Liver (tissue), 8 donors: ENCODE measurements at regions not wholly inside any gene's neighbourhood (a gene's known extent, or its start where the extent isn't known, plus 50 kb on each side); places are given as distances from the start of the nearest gene placed in this dataset.

ENCODE experiments used
- DNase-seq: peaks from one replicate; pipeline ENCODE4 v3.0.0-alpha.2; 2017; ENCODE audit warnings: low spot score
- H3K27ac ChIP-seq, 2 donors: one replicate each; pipeline ENCODE4 v1.7.0; 2013; ENCODE audit warnings: inconsistent platforms in 2 of 2, low read length in 2 of 2, control low read depth in 1 of 2, low read depth in 1 of 2, mild to moderate bottlenecking in 1 of 2
- H3K27me3 ChIP-seq, 4 donors: one replicate each; pipeline versions ENCODE4 v1.6.1 to v1.7.0; 2013; ENCODE audit warnings: low read length in 3 of 4, inconsistent platforms in 1 of 4, mild to moderate bottlenecking in 1 of 4, moderate library complexity in 1 of 4; ENCODE audit not compliant: control insufficient read depth in 4 of 4, insufficient read depth in 4 of 4
- H3K36me3 ChIP-seq, 4 donors: one replicate each; pipeline versions ENCODE4 v1.6.1 to v1.7.0; 2013; ENCODE audit warnings: low read length in 3 of 4, mild to moderate bottlenecking in 3 of 4, low read depth in 1 of 4, moderate library complexity in 1 of 4; ENCODE audit not compliant: control insufficient read depth in 4 of 4, insufficient read depth in 3 of 4
- H3K4me1 ChIP-seq, 4 donors: one replicate each; pipeline versions ENCODE4 v1.6.1 to v1.7.0; 2013; ENCODE audit warnings: low read length in 3 of 4, mild to moderate bottlenecking in 3 of 4, moderate library complexity in 1 of 4; ENCODE audit not compliant: control insufficient read depth in 4 of 4, insufficient read depth in 4 of 4
- H3K4me3 ChIP-seq, 3 donors: one replicate each; pipeline versions ENCODE4 v1.6.1 to v1.7.0; 2013; ENCODE audit warnings: low read length in 3 of 3, control low read depth in 1 of 3, low read depth in 1 of 3, mild to moderate bottlenecking in 1 of 3
- H3K9ac ChIP-seq, 2 donors: one replicate each; pipeline ENCODE4 v1.7.0; 2013; ENCODE audit warnings: low read length in 2 of 2, mild to moderate bottlenecking in 2 of 2, moderate library complexity in 2 of 2, control low read depth in 1 of 2, low read depth in 1 of 2
- H3K9me3 ChIP-seq, 4 donors: one replicate each; pipeline versions ENCODE4 v1.6.1 to v1.7.0; 2013; ENCODE audit warnings: low read length in 3 of 4; ENCODE audit not compliant: control insufficient read depth in 4 of 4
- ATF3 ChIP-seq: IDR thresholded peaks from 2 replicates; pipeline ENCODE4 v1.6.1; 2016; ENCODE audit warnings: antibody characterized with exemption
- EGR1 ChIP-seq, 2 donors: IDR thresholded peaks; 2 replicates each; pipeline ENCODE4 v1.6.1; 2016 to 2018; ENCODE audit warnings: antibody characterized with exemption in 2 of 2, low read depth in 2 of 2
- FOXA1 ChIP-seq: IDR thresholded peaks from 2 replicates; pipeline ENCODE4 v1.6.1; 2016; ENCODE audit warnings: antibody characterized with exemption
- FOXA2 ChIP-seq: IDR thresholded peaks from 2 replicates; pipeline ENCODE4 v1.6.1; 2016; ENCODE audit warnings: antibody characterized with exemption
- GABPA ChIP-seq, 2 donors: IDR thresholded peaks in 1 of 2; conservative IDR thresholded peaks in 1 of 2; 2 replicates each; pipeline ENCODE4 v1.6.1; 2016; ENCODE audit warnings: antibody characterized with exemption in 2 of 2, mild to moderate bottlenecking in 1 of 2, moderate library complexity in 1 of 2
- HNF4A ChIP-seq, 2 donors: conservative IDR thresholded peaks; 2 replicates each; pipeline ENCODE4 v1.6.1; 2016; ENCODE audit warnings: antibody characterized with exemption in 2 of 2, mild to moderate bottlenecking in 2 of 2
- HNF4G ChIP-seq: IDR thresholded peaks from 2 replicates; pipeline ENCODE4 v1.6.1; 2016; ENCODE audit warnings: antibody characterized with exemption
- JUND ChIP-seq, 2 donors: IDR thresholded peaks; 2 replicates each; pipeline ENCODE4 v1.6.1; 2016; ENCODE audit warnings: antibody characterized with exemption in 2 of 2
- NR2F2 ChIP-seq: IDR thresholded peaks from 2 replicates; pipeline ENCODE4 v1.6.1; 2016; ENCODE audit warnings: antibody characterized with exemption
- RAD21 ChIP-seq, 2 donors: IDR thresholded peaks; 2 replicates each; pipeline ENCODE4 v1.6.1; 2016; ENCODE audit warnings: antibody characterized with exemption in 2 of 2, mild to moderate bottlenecking in 2 of 2
- REST ChIP-seq: IDR thresholded peaks from 2 replicates; pipeline ENCODE4 v1.6.1; 2016; ENCODE audit warnings: antibody characterized with exemption, mild to moderate bottlenecking
- RXRA ChIP-seq, 2 donors: IDR thresholded peaks; 2 replicates each; pipeline ENCODE4 v1.6.1; 2017 to 2018; ENCODE audit warnings: antibody characterized with exemption in 2 of 2, mild to moderate bottlenecking in 1 of 2
- SP1 ChIP-seq: IDR thresholded peaks from 2 replicates; pipeline ENCODE4 v1.6.1; 2018; ENCODE audit warnings: antibody characterized with exemption, mild to moderate bottlenecking
- TAF1 ChIP-seq: conservative IDR thresholded peaks from 2 replicates; pipeline ENCODE4 v1.6.1; 2016; ENCODE audit warnings: antibody characterized with exemption, mild to moderate bottlenecking
- YY1 ChIP-seq: IDR thresholded peaks from 2 replicates; pipeline ENCODE4 v1.6.1; 2016; ENCODE audit warnings: antibody characterized with exemption, mild to moderate bottlenecking
- WGBS: extraction: QIAGEN DNeasy Blood & Tissue Kit; methylation state at CpG from one replicate; pipeline ENCODE4 v1.1.7; 2013; 5-methylcytosine and 5-hydroxymethylcytosine counted together
- TF ChIP-seq, protein P1 (sequence below): fragments of 150-350 bp; IDR thresholded peaks from 2 replicates; pipeline ENCODE4 v1.5.1; 2017; ENCODE audit warnings: improper control_type of control experiment, low read depth, low read length; ENCODE audit not compliant: missing input control
- TF ChIP-seq, protein P2 (sequence below): IDR thresholded peaks from 2 replicates; pipeline ENCODE4 v1.6.1; 2016; ENCODE audit warnings: antibody characterized with exemption
- TF ChIP-seq, protein P3 (sequence below): IDR thresholded peaks from 2 replicates; pipeline ENCODE4 v1.6.1; 2016; ENCODE audit warnings: antibody characterized with exemption
- donor health status: healthy.
- donor health status: healthy.
- donor health status: healthy.
- donor health status: healthy.
- donor health status: healthy.

- DNase-seq: no peak
- Histone ChIP-seq H3K4me3 (no peak overlapping the region), H3K9me3 (no peaks in the 10 kb centered on the region), H3K36me3 (no peaks in the 10 kb centered on the region), H3K4me1 (no peaks in the 10 kb centered on the region), H3K27me3 (no peaks in the 10 kb centered on the region), H3K27ac (no peak overlapping the region), H3K9ac (no peak overlapping the region)
- TF ChIP-seq HNF4A (conservative IDR thresholded peaks at IDR 0.05): no peak
- TF ChIP-seq NR2F2: no peak
- no peak for TF ChIP-seq JUND (IDR thresholded peaks at IDR 0.05)
- TF ChIP-seq FOXA2: no peak
- no peak for TF ChIP-seq YY1
- no peak for TF ChIP-seq HNF4G
- TF ChIP-seq, protein P1, sequence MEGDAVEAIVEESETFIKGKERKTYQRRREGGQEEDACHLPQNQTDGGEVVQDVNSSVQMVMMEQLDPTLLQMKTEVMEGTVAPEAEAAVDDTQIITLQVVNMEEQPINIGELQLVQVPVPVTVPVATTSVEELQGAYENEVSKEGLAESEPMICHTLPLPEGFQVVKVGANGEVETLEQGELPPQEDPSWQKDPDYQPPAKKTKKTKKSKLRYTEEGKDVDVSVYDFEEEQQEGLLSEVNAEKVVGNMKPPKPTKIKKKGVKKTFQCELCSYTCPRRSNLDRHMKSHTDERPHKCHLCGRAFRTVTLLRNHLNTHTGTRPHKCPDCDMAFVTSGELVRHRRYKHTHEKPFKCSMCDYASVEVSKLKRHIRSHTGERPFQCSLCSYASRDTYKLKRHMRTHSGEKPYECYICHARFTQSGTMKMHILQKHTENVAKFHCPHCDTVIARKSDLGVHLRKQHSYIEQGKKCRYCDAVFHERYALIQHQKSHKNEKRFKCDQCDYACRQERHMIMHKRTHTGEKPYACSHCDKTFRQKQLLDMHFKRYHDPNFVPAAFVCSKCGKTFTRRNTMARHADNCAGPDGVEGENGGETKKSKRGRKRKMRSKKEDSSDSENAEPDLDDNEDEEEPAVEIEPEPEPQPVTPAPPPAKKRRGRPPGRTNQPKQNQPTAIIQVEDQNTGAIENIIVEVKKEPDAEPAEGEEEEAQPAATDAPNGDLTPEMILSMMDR: no peak
- TF ChIP-seq ATF3: no peak
- TF ChIP-seq, protein P2, sequence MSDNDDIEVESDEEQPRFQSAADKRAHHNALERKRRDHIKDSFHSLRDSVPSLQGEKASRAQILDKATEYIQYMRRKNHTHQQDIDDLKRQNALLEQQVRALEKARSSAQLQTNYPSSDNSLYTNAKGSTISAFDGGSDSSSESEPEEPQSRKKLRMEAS: no peak
- TF ChIP-seq TAF1: no peak
- TF ChIP-seq FOXA1: no peak
- TF ChIP-seq SP1: no peak
- TF ChIP-seq EGR1 (IDR thresholded peaks at IDR 0.05; ENCODE audit: low read depth in 2 of 2): no peak
- no peak for TF ChIP-seq RXRA (IDR thresholded peaks at IDR 0.05)
- TF ChIP-seq GABPA (IDR thresholded peaks at IDR 0.05 in 1 of 2, conservative IDR thresholded peaks at IDR 0.05 in 1 of 2): no peak
- 38% methylated on average over 3 of the region's 3 CpGs for WGBS
These were observed 150.1 kb upstream of the LRIG3 start for GRCh38 chr12:59070322-59070933.

- no peaks in the 10 kb centered on the region for H3K4me1 ChIP-seq
- H3K27me3 ChIP-seq: no peaks in the 10 kb centered on the region
- WGBS: 81% methylated on average over 1 of the region's 1 CpG
- H3K4me3 ChIP-seq: no peak overlapping the region
- H3K9ac ChIP-seq: no peak overlapping the region
- no peaks in the 10 kb centered on the region for H3K9me3 ChIP-seq
- no peak for TF ChIP-seq RAD21 (IDR thresholded peaks at IDR 0.05)
- H3K36me3 ChIP-seq: no peaks in the 10 kb centered on the region
- no peak for DNase-seq
- no peak overlapping the region for H3K27ac ChIP-seq
These were observed 149.2 kb upstream of the LRIG3 start for GRCh38 chr12:59069516-59069915.

DNA sequence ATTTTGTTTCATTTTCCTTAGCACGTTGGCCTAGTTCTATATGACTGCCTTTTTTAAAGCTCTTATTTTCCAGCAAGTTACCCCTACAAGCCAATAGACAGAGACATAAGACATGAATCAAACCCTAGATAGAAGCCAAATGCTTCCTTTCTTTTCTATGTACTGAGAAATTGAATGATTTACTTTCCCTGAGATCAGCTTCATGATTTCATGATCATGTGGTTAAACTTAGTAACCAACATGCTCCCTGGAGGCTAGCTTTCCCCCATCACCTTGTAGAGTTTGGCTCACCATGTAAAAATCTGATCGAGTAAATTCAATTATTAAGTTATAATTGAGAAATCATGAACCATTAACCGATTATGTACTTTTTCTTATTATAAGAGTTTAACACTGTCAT, 148.1 kb upstream of the LRIG3 start:
- H3K27me3 ChIP-seq: no peaks in the 10 kb centered on the region
- H3K4me3 ChIP-seq: no peak overlapping the region
- H3K27ac ChIP-seq: no peak overlapping the region
- DNase-seq: no peak
- H3K4me1 ChIP-seq: no peaks in the 10 kb centered on the region
- no peak overlapping the region for H3K9ac ChIP-seq
- no peaks in the 10 kb centered on the region for H3K9me3 ChIP-seq
- WGBS: 93% methylated on average over 3 of the region's 3 CpGs
- H3K36me3 ChIP-seq: no peaks in the 10 kb centered on the region
- TF ChIP-seq FOXA2: no peak
- TF ChIP-seq GABPA (IDR thresholded peaks at IDR 0.05 in 1 of 2, conservative IDR thresholded peaks at IDR 0.05 in 1 of 2): no peak
- TF ChIP-seq, protein P3, sequence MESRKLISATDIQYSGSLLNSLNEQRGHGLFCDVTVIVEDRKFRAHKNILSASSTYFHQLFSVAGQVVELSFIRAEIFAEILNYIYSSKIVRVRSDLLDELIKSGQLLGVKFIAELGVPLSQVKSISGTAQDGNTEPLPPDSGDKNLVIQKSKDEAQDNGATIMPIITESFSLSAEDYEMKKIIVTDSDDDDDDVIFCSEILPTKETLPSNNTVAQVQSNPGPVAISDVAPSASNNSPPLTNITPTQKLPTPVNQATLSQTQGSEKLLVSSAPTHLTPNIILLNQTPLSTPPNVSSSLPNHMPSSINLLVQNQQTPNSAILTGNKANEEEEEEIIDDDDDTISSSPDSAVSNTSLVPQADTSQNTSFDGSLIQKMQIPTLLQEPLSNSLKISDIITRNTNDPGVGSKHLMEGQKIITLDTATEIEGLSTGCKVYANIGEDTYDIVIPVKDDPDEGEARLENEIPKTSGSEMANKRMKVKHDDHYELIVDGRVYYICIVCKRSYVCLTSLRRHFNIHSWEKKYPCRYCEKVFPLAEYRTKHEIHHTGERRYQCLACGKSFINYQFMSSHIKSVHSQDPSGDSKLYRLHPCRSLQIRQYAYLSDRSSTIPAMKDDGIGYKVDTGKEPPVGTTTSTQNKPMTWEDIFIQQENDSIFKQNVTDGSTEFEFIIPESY: no peak
- TF ChIP-seq TAF1: no peak
- TF ChIP-seq YY1: no peak
- TF ChIP-seq NR2F2: no peak
- TF ChIP-seq REST: no peak
- no peak for TF ChIP-seq HNF4A (conservative IDR thresholded peaks at IDR 0.05)
- TF ChIP-seq, protein P1: no peak
- no peak for TF ChIP-seq ATF3
- TF ChIP-seq RAD21 (IDR thresholded peaks at IDR 0.05): no peak
